ENCODE measurements at regions not wholly inside any gene's neighbourhood (a gene's known extent, or its start where the extent isn't known, plus 50 kb on each side); places are given as distances from the start of the nearest gene placed in this dataset.

- H3K4me1 ChIP-seq: no peaks in the 10 kb centered on the region
- DNase-seq (ENCODE audit: low read depth in 1 of 2, low spot score in 1 of 2): no peak
- TF ChIP-seq CBX8 (IDR thresholded peaks at IDR 0.05): no peak
- TF ChIP-seq CHD4 (IDR thresholded peaks at IDR 0.05; ENCODE audit: borderline replicate concordance): no peak
- no peak for TF ChIP-seq RARB (CRISPR knock-in tag; IDR thresholded peaks at IDR 0.05)
- no peak for TF ChIP-seq CEBPB (IDR thresholded peaks at IDR 0.05)
- no peak for TF ChIP-seq SMC3 (IDR thresholded peaks at IDR 0.05)
- TF ChIP-seq CBX2 (IDR thresholded peaks at IDR 0.05; ENCODE audit: borderline replicate concordance, low read depth): no peak
- no peak for TF ChIP-seq MYC (IDR thresholded peaks at IDR 0.05; ENCODE audit: borderline replicate concordance, low read length)
- TF ChIP-seq ZC3H11A (IDR thresholded peaks at IDR 0.05): no peak
- TF ChIP-seq RNF2 (IDR thresholded peaks at IDR 0.05; ENCODE audit: borderline replicate concordance, low read depth): no peak
- no peak for TF ChIP-seq HOXA7 (CRISPR knock-in tag; IDR thresholded peaks at IDR 0.05)
- WGBS (ENCODE audit: missing lambda C conversion rate): 13% methylated on average over 1 of the region's 1 CpG
- no peaks in the 10 kb centered on the region for H3K9me3 ChIP-seq
- no peak overlapping the region for H3K4me3 ChIP-seq
- POLR2A ChIA-PET: no interaction called here
- no peak overlapping the region for H3K27ac ChIP-seq
- CTCF ChIA-PET: interaction anchor here (1.6 kb wide), 1 partner anchor 13 kb away, joined by 7 read pairs; no protein-coding TSS in a partner anchor
- no peak for FAIRE-seq
- ATAC-seq: no peak
- no peak overlapping the region for H3K4me2 ChIP-seq
These were observed 160.4 kb upstream of the MON1B start for GRCh38 chr16:77030600-77030999.

DNA sequence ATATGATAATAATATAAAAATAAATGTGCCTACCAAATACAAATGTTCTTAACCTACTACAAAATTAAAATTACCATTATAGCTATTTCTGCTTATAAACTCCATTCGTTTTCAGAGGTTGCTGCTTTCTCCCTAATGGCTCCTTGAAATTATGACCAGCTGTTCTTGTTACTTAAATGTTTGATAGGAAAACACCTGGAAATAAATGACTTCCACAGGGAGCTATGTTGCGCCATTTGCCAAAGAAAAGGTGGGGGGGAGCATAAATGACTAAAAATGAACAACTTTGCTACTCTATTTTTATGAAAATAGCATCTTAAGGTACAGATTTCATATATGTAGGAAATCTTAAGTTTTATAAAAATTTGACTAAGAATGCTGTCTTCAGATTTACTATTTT is 157.5 kb upstream of the MON1B start:
- Histone ChIP-seq H3K4me2 (no peak overlapping the region), H3K4me1 (no peaks in the 10 kb centered on the region), H3K27ac (no peak overlapping the region), H3K4me3 (no peak overlapping the region), H3K9me3 (no peaks in the 10 kb centered on the region)
- CTCF ChIA-PET: no interaction called here
- DNase-seq (ENCODE audit: low read depth in 1 of 2, low spot score in 1 of 2) (no peak), FAIRE-seq (no peak), ATAC-seq (no peak)
- POLR2A ChIA-PET: no interaction called here
- TF ChIP-seq ZC3H11A (IDR thresholded peaks at IDR 0.05) (no peak), KDM5A (IDR thresholded peaks at IDR 0.05) (no peak), ZSCAN20 (CRISPR knock-in tag; IDR thresholded peaks at IDR 0.05) (no peak), KDM1A (IDR thresholded peaks at IDR 0.05; ENCODE audit: low read depth) (no peak), ESRRA (IDR thresholded peaks at IDR 0.05; ENCODE audit: borderline replicate concordance, low read length) (no peak), FOXS1 (CRISPR knock-in tag; IDR thresholded peaks at IDR 0.05) (no peak), BHLHE40 (IDR thresholded peaks at IDR 0.05; ENCODE audit: low read depth, low read length) (no peak), ZFP36 (IDR thresholded peaks at IDR 0.05; ENCODE audit: borderline replicate concordance, partially characterized antibody) (no peak), RNF2 (IDR thresholded peaks at IDR 0.05; ENCODE audit: borderline replicate concordance, low read depth) (no peak)
- TF ChIP-seq, protein P1, sequence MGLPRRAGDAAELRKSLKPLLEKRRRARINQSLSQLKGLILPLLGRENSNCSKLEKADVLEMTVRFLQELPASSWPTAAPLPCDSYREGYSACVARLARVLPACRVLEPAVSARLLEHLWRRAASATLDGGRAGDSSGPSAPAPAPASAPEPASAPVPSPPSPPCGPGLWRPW (IDR thresholded peaks at IDR 0.05): no peak
- 23% methylated on average over 2 of the region's 2 CpGs for WGBS (ENCODE audit: missing lambda C conversion rate)

DNA sequence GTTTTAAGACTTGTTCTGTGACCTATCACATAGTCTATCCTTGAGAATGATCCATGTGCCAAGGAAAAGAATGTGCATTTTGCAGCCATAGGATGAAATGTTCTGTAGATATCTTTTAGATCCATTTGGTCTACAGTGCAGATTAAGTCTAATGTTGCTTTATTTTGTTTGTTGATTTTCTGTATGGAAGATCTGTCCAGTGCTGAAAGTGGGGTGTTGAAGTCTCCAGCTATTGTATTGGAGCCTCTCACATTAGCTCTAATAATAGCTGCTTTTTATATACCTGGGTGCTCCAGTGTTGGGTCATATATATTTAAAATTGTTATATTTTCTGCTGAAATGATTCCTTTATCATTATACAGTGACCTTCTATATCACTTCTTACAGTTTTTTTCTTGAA is 155.6 kb upstream of the MON1B start:
- Histone ChIP-seq H3K9me3 (no peaks in the 10 kb centered on the region), H3K4me1 (no peaks in the 10 kb centered on the region), H3K4me3 (no peak overlapping the region), H3K27ac (no peak overlapping the region), H3K4me2 (no peak overlapping the region)
- peak; percentile 57; the same call in 1 of the 2 replicates for TF ChIP-seq REST (IDR thresholded peaks at IDR 0.05)
- TF ChIP-seq, protein P2, sequence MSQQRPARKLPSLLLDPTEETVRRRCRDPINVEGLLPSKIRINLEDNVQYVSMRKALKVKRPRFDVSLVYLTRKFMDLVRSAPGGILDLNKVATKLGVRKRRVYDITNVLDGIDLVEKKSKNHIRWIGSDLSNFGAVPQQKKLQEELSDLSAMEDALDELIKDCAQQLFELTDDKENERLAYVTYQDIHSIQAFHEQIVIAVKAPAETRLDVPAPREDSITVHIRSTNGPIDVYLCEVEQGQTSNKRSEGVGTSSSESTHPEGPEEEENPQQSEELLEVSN (IDR thresholded peaks at IDR 0.05; ENCODE audit: borderline replicate concordance, low read depth): no peak
- ATAC-seq (no peak), DNase-seq (ENCODE audit: low read depth in 1 of 2, low spot score in 1 of 2) (no peak), FAIRE-seq (no peak)
- ChIA-PET CTCF (no interaction called here), POLR2A (no interaction called here)

Measured in A549 (cell line).